Psoas muscle (tissue), 7 donors: ENCODE measurements at regions not wholly inside any gene's neighbourhood (a gene's known extent, or its start where the extent isn't known, plus 50 kb on each side); places are given as distances from the start of the nearest gene placed in this dataset.
A peak's percentile ranks its signal among the peaks of the same experiment; 100 is the strongest.

Source experiments
- ATAC-seq, 4 donors: fragments of 200-7000 bp; cut with Tn5 transposase; one replicate each; pipeline ENCODE4 v1.9.1; 2020; ENCODE audit warnings: moderate library complexity in 3 of 4, mild to moderate bottlenecking in 2 of 4
- DNase-seq, 2 donors: peaks; one replicate each; pipeline ENCODE4 v3.0.0-alpha.2; 2020
- H3K27ac ChIP-seq: fragments of 200-600 bp; one replicate; pipeline ENCODE4 v1.8.0; 2022
- H3K27me3 ChIP-seq, 3 donors: fragments of 200-600 bp in 1 of 3; one replicate each; pipeline versions ENCODE4 v1.6.1 to v1.8.0; 2013 to 2022; ENCODE audit warnings: low read length in 2 of 3, mild to moderate bottlenecking in 2 of 3, moderate library complexity in 1 of 3; ENCODE audit not compliant: insufficient read depth in 3 of 3
- H3K36me3 ChIP-seq, 2 donors: fragments of 200-600 bp in 1 of 2; one replicate each; pipeline versions ENCODE4 v1.6.1 to v1.8.0; 2013 to 2022; ENCODE audit warnings: low read depth in 1 of 2, mild to moderate bottlenecking in 1 of 2, moderate library complexity in 1 of 2; ENCODE audit not compliant: insufficient read depth in 1 of 2
- H3K4me1 ChIP-seq: fragments of 200-600 bp; one replicate; pipeline ENCODE4 v1.8.0; 2022
- H3K4me3 ChIP-seq: fragments of 200-600 bp; one replicate; pipeline ENCODE4 v1.8.0; 2022; ENCODE audit warnings: mild to moderate bottlenecking
- H3K9me3 ChIP-seq: fragments of 200-600 bp; one replicate; pipeline ENCODE4 v1.8.0; 2022
- WGBS, 3 donors: extraction: QIAGEN DNeasy Blood & Tissue Kit; methylation state at CpG; one replicate each; pipeline versions ENCODE4 v1.1.6 to v1.1.7; 2013; 5-methylcytosine and 5-hydroxymethylcytosine counted together
- intact Hi-C, 2 donors: fragments of 100-400 bp; cut with DNase I; formaldehyde crosslinking; loops; one replicate each; pipeline versions ENCODE4 v1.11.0 to v1.14.2; 2022
- TF ChIP-seq, protein P1 (sequence below): fragments of 200-600 bp; IDR thresholded peaks from one replicate; pipeline ENCODE4 v1.8.0; 2022; ENCODE audit warnings: antibody characterized with exemption
- donor health status: healthy with polysubstance abuse.
- donor health status: DM: no; HTN: no; CAD: no; lungs with moderate emphysema.
- donor health status: Bipolar disorder and iron deficiency.
- donor health status: healthy.
- donor health status: DM: yes; HTN: yes; CAD: no.
- donor health status: DM: no; HTN: no; CAD: no.
- donor health status: DM: yes; HTN: yes; CAD: no.

DNA sequence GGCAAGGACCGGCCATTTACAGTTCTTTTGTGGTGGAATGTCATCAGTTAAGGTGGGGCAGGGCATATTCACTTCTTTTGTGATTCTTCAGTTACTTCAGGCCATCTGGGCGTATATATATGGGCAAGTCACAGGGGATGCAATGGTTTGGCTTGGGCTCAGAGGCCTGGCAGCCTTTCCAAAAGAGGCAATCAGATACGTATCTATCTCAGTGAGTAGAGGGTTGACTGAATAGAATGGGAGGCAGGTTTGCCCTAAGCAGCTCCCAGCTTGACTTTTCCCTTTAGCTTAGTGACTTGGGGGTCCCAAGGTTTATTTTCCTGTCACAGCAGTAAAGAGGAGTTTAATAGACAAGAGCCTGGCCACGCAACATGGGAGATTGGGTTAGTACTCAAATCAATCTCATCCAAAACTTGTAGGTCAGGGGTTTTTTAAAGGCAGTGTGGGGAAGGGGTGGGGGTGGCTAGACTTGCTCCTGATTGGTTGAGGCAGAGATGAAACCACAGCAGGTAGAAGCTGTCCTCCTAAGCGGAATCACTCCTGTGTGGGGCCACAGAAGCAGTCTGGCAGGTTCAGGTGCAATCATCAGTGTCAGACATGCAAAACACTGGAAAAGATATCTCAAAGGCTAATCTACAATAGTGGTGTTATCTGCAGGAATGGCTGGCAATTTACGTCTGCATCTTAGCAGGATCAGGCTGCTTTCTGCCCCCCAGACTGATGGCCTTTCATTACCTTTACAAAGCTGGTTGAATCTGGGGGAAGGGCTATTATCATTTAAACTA lies 112.9 kb downstream of the TLR5 start:
- intact Hi-C loops, result no loop called here
- no peak overlapping the region for H3K27ac ChIP-seq
- DNase-seq (no peak), ATAC-seq (no peak)
- H3K9me3 ChIP-seq, result no peaks in the 10 kb centered on the region
- no peaks in the 10 kb centered on the region for H3K4me1 ChIP-seq
- TF ChIP-seq, protein P1, sequence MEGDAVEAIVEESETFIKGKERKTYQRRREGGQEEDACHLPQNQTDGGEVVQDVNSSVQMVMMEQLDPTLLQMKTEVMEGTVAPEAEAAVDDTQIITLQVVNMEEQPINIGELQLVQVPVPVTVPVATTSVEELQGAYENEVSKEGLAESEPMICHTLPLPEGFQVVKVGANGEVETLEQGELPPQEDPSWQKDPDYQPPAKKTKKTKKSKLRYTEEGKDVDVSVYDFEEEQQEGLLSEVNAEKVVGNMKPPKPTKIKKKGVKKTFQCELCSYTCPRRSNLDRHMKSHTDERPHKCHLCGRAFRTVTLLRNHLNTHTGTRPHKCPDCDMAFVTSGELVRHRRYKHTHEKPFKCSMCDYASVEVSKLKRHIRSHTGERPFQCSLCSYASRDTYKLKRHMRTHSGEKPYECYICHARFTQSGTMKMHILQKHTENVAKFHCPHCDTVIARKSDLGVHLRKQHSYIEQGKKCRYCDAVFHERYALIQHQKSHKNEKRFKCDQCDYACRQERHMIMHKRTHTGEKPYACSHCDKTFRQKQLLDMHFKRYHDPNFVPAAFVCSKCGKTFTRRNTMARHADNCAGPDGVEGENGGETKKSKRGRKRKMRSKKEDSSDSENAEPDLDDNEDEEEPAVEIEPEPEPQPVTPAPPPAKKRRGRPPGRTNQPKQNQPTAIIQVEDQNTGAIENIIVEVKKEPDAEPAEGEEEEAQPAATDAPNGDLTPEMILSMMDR, result no peak
- 87 to 96% (median 87%) methylated on average over 6 of the region's 6 CpGs for WGBS, 3 donors
- H3K36me3 ChIP-seq, result no peaks in the 10 kb centered on the region
- H3K4me3 ChIP-seq, result no peak overlapping the region
- H3K27me3 ChIP-seq, result no peaks in the 10 kb centered on the region

DNA sequence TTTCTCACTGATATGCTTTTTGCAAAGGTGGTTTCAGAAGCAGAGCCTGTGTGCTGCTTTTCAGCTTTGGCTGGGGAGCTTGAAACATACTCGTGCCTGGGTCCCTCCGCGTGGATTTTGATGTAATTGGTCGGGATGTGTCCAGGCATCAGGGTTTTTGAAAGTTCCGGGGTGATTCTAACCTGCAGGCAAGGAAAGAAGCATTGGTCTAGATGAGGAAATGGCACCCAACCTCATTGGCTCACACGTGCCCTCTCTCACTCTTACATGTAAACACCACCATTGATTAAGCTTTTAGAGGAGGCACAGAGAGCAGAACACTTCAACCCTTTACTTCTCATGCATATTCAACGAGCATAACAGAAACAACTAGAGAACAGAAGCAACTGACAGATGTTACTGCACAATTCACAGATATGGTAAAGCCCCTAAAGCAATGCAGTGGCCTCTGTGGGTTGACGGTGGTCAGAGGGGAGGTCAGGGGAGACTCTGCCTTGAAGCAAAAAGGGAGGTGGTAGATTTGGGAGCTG lies 112.1 kb downstream of the TLR5 start:
- H3K27me3 ChIP-seq, result no peaks in the 10 kb centered on the region
- DNase-seq (no peak), ATAC-seq (no peak)
- WGBS, 3 donors, result 87 to 93% (median 93%) methylated on average over 8 of the region's 8 CpGs
- H3K9me3 ChIP-seq, result no peaks in the 10 kb centered on the region
- H3K4me1 ChIP-seq, result no peaks in the 10 kb centered on the region
- intact Hi-C loops, result no loop called here
- TF ChIP-seq, protein P1, result no peak
- H3K4me3 ChIP-seq, result no peak overlapping the region
- no peaks in the 10 kb centered on the region for H3K36me3 ChIP-seq
- H3K27ac ChIP-seq, result no peak overlapping the region

DNA sequence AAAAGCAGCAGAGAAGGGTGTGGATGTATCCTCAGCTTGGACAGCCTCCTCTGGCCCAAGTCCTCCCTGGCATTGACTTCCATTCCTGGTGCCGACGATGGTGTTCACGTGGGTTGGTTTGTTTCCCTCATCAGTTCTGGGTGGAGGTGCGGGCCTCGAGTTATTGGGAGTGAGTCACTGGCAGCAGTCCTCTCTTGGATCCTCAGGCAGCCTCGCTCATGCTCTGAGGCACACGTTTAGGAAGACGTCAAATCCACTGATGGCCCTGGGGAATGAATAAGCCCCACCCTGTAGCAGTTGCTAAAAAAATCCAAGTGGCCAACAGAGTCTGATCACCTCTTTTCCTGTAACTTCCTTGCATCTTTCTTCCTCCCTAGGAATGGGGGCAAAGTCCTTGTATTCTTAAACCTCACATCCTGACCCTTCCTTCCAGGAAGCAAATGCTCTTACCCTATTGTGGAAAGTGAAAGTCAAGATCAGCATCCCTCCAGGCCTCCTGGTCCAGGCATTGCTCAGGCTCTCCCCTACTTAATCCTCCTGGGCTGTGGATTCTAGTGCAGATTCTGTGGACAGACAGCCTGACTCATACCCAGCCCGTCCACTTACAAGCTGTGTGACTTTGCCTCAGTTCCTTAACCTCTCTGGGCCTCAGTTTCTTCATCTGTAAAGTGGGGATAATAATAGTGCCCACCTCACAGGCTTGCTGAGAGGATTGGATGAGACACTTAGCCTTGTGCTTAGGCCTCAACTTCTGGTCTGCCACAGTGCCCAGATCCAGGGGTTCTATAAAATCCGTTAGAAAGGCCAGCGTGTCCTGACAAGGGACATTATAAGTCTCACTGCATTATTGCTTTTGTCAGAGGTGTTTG lies 111.1 kb downstream of the TLR5 start:
- ATAC-seq (peak; percentile 34 to 70 (median 58)), DNase-seq (peak; percentile 70 to 82)
- no peak overlapping the region for H3K4me3 ChIP-seq
- intact Hi-C loops, result no loop called here
- TF ChIP-seq, protein P1, result no peak
- no peaks in the 10 kb centered on the region for H3K36me3 ChIP-seq
- H3K9me3 ChIP-seq, result no peaks in the 10 kb centered on the region
- WGBS, 3 donors, result 41 to 45% (median 43%) methylated on average over 11 of the region's 11 CpGs
- no peaks in the 10 kb centered on the region for H3K4me1 ChIP-seq
- no peaks in the 10 kb centered on the region for H3K27me3 ChIP-seq
- H3K27ac ChIP-seq, result no peak overlapping the region

DNA sequence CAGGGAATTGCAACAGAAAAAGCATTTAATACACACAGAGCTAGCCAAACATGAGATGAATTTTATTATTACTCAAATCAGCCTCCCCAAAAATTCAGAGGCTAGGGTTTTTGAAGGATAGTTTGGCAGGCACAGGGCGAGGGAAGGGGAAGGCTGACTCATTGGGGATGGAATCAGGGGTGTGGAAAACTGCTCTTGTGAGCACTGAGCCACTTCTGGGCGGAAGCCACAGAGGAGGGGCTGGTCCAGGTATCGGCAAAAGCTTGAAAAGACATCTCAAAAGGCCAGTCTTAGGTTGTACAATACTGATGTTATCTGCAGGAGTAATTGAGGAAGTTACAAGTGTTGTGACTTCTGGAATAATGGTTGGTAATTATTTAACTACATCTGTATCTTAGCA lies 109.4 kb downstream of the TLR5 start:
- H3K27ac ChIP-seq, result no peak overlapping the region
- no peak for ATAC-seq
- DNase-seq, result no peak
- H3K9me3 ChIP-seq, result no peaks in the 10 kb centered on the region
- no peaks in the 10 kb centered on the region for H3K36me3 ChIP-seq
- H3K4me3 ChIP-seq, result no peak overlapping the region
- H3K4me1 ChIP-seq, result no peaks in the 10 kb centered on the region
- 79 to 86% (median 80%) methylated on average over 3 of the region's 3 CpGs for WGBS, 3 donors
- intact Hi-C loops, result no loop called here
- TF ChIP-seq, protein P1, result no peak
- no peaks in the 10 kb centered on the region for H3K27me3 ChIP-seq
